ENCODE measurements at regions not wholly inside any gene's neighbourhood (a gene's known extent, or its start where the extent isn't known, plus 50 kb on each side); places are given as distances from the start of the nearest gene placed in this dataset.

DNA sequence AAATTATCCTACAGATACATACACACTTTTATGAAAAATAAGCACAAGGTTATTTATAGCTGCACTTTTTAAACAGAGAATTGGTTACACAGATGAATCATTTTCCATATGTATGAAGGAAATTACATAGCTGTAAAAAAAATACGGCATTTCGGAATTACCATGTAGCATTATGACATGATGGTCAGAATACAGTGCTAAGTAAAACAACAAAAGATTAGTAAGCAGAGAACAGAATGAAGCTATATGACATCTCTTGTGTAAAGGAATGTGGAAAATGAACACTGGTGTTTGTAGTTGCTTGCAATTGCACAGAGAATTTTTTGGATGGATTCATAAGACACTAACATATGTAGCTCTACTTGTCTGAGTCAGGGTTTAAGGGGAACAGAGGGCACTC is 1222.0 kb upstream of the PRKX start:
- H3K27me3 ChIP-seq (ENCODE audit: control insufficient read depth in 3 of 3, insufficient read depth in 3 of 3, low read length in 2 of 3), result peaks cover 0 to 28% (median 0%) of the 10 kb centered on the region in 3 donors
- no peak overlapping the region for H3K27ac ChIP-seq (ENCODE audit: low read depth in 1 of 2, low read length in 1 of 2)
- no peak overlapping the region for H3K4me3 ChIP-seq
- 26 to 66% methylated on average over 2 of the region's 2 CpGs for WGBS, 2 donors
- H3K9ac ChIP-seq (ENCODE audit: insufficient read depth in 1 of 2, low read length in 2 of 2), result no peak overlapping the region
- no peak for DNase-seq
- no peak for ATAC-seq (ENCODE audit: insufficient read depth, low FRiP score)
- no peaks in the 10 kb centered on the region for H3K9me3 ChIP-seq (ENCODE audit: control insufficient read depth in 4 of 4, insufficient read depth in 3 of 4, low read length in 3 of 4)
- no peaks in the 10 kb centered on the region for H3K36me3 ChIP-seq (ENCODE audit: control insufficient read depth in 4 of 4, insufficient read depth in 4 of 4, low read length in 4 of 4)
- H3K4me1 ChIP-seq (ENCODE audit: control insufficient read depth in 5 of 5, insufficient read depth in 5 of 5, low read length in 5 of 5), result no peaks in the 10 kb centered on the region
- TF ChIP-seq, protein P1, sequence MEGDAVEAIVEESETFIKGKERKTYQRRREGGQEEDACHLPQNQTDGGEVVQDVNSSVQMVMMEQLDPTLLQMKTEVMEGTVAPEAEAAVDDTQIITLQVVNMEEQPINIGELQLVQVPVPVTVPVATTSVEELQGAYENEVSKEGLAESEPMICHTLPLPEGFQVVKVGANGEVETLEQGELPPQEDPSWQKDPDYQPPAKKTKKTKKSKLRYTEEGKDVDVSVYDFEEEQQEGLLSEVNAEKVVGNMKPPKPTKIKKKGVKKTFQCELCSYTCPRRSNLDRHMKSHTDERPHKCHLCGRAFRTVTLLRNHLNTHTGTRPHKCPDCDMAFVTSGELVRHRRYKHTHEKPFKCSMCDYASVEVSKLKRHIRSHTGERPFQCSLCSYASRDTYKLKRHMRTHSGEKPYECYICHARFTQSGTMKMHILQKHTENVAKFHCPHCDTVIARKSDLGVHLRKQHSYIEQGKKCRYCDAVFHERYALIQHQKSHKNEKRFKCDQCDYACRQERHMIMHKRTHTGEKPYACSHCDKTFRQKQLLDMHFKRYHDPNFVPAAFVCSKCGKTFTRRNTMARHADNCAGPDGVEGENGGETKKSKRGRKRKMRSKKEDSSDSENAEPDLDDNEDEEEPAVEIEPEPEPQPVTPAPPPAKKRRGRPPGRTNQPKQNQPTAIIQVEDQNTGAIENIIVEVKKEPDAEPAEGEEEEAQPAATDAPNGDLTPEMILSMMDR (IDR thresholded peaks at IDR 0.05; ENCODE audit: control extremely low read depth, extremely low read depth), result no peak

DNA sequence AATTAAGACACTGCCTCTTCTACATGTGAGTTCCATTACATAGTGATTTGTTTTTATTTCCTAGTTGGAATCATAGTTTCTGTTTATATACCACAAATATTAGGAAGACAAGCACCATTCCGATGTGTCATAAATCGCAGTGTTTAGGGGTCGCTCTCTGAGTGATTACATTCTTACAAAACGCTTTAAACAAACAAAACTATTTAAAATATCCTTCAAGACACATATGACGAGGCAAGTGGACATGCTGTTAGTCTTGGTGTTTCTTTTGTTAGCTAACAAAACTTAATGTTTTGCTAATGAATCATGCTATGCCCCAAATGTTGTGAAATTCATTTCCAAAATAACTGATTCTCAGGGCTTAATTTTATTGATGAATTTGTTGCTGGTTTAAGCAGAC is 1219.3 kb upstream of the PRKX start:
- ATAC-seq (ENCODE audit: insufficient read depth, low FRiP score), result no peak
- DNase-seq, result no peak
- no peaks in the 10 kb centered on the region for H3K4me1 ChIP-seq (ENCODE audit: control insufficient read depth in 5 of 5, insufficient read depth in 5 of 5, low read length in 5 of 5)
- H3K9ac ChIP-seq (ENCODE audit: insufficient read depth in 1 of 2, low read length in 2 of 2), result no peak overlapping the region
- no peaks in the 10 kb centered on the region for H3K9me3 ChIP-seq (ENCODE audit: control insufficient read depth in 4 of 4, insufficient read depth in 3 of 4, low read length in 3 of 4)
- H3K27ac ChIP-seq (ENCODE audit: low read depth in 1 of 2, low read length in 1 of 2), result no peak overlapping the region
- H3K36me3 ChIP-seq (ENCODE audit: control insufficient read depth in 4 of 4, insufficient read depth in 4 of 4, low read length in 4 of 4), result no peaks in the 10 kb centered on the region
- peaks cover 0 to 21% (median 0%) of the 10 kb centered on the region in 3 donors for H3K27me3 ChIP-seq (ENCODE audit: control insufficient read depth in 3 of 3, insufficient read depth in 3 of 3, low read length in 2 of 3)
- 65 to 77% methylated on average over 5 of the region's 5 CpGs for WGBS, 2 donors
- TF ChIP-seq, protein P1 (IDR thresholded peaks at IDR 0.05; ENCODE audit: control extremely low read depth, extremely low read depth), result no peak
- H3K4me3 ChIP-seq, result no peak overlapping the region

DNA sequence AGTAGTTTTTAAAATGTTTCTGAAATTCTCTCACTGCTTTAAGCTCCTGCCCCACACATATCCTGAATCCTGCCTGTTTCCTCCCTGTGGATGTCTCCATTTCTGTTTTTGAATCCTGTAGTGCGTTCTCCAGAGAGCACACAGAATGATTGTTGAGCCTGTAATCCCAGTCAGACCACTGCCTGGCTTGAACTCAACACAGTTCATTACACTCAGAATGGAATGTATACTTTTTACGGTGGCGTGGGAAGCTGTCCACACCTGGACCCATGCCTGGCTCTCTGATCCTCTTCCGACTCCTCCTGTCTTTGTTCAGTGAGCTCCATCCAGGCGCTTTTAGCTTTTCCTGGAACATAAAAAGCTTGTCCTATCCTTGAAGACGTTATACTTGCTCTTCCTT is 1217.0 kb upstream of the PRKX start:
- Histone ChIP-seq H3K9ac (ENCODE audit: insufficient read depth in 1 of 2, low read length in 2 of 2) (no peak overlapping the region), H3K27ac (ENCODE audit: low read depth in 1 of 2, low read length in 1 of 2) (no peak overlapping the region), H3K4me1 (ENCODE audit: control insufficient read depth in 5 of 5, insufficient read depth in 5 of 5, low read length in 5 of 5) (no peaks in the 10 kb centered on the region), H3K4me3 (no peak overlapping the region), H3K36me3 (ENCODE audit: control insufficient read depth in 4 of 4, insufficient read depth in 4 of 4, low read length in 4 of 4) (no peaks in the 10 kb centered on the region), H3K27me3 (ENCODE audit: control insufficient read depth in 3 of 3, insufficient read depth in 3 of 3, low read length in 2 of 3) (peaks cover 0 to 22% (median 0%) of the 10 kb centered on the region in 3 donors), H3K9me3 (ENCODE audit: control insufficient read depth in 4 of 4, insufficient read depth in 3 of 4, low read length in 3 of 4) (no peaks in the 10 kb centered on the region)
- 78 to 82% methylated on average over 6 of the region's 6 CpGs for WGBS, 2 donors
- TF ChIP-seq, protein P1 (IDR thresholded peaks at IDR 0.05; ENCODE audit: control extremely low read depth, extremely low read depth), result no peak
- ATAC-seq (ENCODE audit: insufficient read depth, low FRiP score) (no peak), DNase-seq (peak in 1 of 3 donors; percentile 28)

DNA sequence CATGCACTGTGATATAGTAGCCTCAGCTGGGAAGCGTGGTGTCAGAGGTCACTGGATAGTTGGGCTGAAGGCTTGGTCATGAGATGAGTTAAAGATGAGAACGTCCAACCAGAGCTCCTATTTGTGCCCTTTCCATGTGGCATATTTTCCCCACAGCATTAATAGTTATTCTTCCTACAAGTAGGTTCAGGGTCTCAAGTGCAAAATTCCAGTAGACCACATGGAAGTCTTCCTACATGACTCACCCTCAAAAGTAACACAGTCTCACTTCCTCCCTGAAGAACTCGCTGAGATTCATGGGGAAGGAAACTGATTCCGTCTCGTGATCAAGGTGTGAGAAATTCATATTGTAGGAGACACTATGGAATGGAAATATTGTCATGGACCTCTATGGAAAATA is 1212.5 kb upstream of the PRKX start:
- Histone ChIP-seq H3K9me3 (ENCODE audit: control insufficient read depth in 4 of 4, insufficient read depth in 3 of 4, low read length in 3 of 4) (no peaks in the 10 kb centered on the region), H3K27ac (ENCODE audit: low read depth in 1 of 2, low read length in 1 of 2) (no peak overlapping the region), H3K27me3 (ENCODE audit: control insufficient read depth in 3 of 3, insufficient read depth in 3 of 3, low read length in 2 of 3) (peaks cover 0 to 14% (median 0%) of the 10 kb centered on the region in 3 donors), H3K4me3 (no peak overlapping the region), H3K9ac (ENCODE audit: insufficient read depth in 1 of 2, low read length in 2 of 2) (no peak overlapping the region), H3K36me3 (ENCODE audit: control insufficient read depth in 4 of 4, insufficient read depth in 4 of 4, low read length in 4 of 4) (no peaks in the 10 kb centered on the region), H3K4me1 (ENCODE audit: control insufficient read depth in 5 of 5, insufficient read depth in 5 of 5, low read length in 5 of 5) (no peaks in the 10 kb centered on the region)
- ATAC-seq (ENCODE audit: insufficient read depth, low FRiP score) (no peak), DNase-seq (no peak)
- TF ChIP-seq, protein P1 (IDR thresholded peaks at IDR 0.05; ENCODE audit: control extremely low read depth, extremely low read depth), result no peak
- WGBS, 2 donors, result 79 to 90% methylated on average over 5 of the region's 5 CpGs

Measured in lung (tissue), 11 donors.